ENCODE measurements at regions not wholly inside any gene's neighbourhood (a gene's known extent, or its start where the extent isn't known, plus 50 kb on each side); places are given as distances from the start of the nearest gene placed in this dataset.
"Not testable (repeated sequence)": the region's sequence is repeated elsewhere in the genome, so short reads cannot be mapped to it uniquely, and the experiment has no call there.

DNA sequence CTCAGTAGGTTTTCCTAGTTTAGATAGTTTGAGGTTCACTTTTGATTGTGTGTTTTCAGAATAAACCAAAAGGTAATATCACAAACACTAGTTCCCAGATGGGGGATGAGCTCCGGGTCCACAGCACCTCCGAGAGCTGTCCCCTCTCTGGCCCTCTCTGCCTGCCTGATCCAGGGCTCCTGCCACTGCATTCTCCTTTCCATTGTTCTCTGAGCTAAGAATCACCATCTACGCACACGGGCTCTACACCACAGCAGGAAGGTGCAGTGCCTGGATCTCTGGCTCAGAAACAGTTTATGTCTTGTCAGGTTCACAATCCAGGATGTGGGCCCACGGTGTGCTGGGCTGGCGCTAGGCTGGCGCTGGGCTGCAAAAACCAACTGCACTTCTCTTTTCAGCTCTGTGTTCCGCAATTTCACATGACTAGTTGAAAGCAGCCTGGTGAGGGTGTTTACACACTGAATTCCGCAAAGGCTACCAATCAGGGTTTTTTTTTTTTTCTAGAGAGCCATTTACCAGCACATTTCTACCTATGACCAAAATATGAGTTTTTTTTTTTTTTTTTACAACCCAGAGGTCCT, 167.5 kb downstream of the SOD2 start:
- no peaks in the 10 kb centered on the region for H3K9me3 ChIP-seq (ENCODE audit: control insufficient read depth, low read length)
- no peak overlapping the region for H3K27ac ChIP-seq (ENCODE audit: low read depth, low read length, severe bottlenecking)
- H3K4me1 ChIP-seq (ENCODE audit: control insufficient read depth, insufficient read depth, low read length, poor library complexity, severe bottlenecking) = no peaks in the 10 kb centered on the region
- no peak overlapping the region for H3K4me3 ChIP-seq (ENCODE audit: extremely low read depth, insufficient read depth, low read length, poor library complexity, severe bottlenecking)
- no peaks in the 10 kb centered on the region for H3K36me3 ChIP-seq (ENCODE audit: control insufficient read depth, insufficient read depth, low read length)
- WGBS, 2 experiments (ENCODE audit: insufficient coverage in 2 of 2) = 86 to 88% methylated on average over 9 of the region's 9 CpGs

DNA sequence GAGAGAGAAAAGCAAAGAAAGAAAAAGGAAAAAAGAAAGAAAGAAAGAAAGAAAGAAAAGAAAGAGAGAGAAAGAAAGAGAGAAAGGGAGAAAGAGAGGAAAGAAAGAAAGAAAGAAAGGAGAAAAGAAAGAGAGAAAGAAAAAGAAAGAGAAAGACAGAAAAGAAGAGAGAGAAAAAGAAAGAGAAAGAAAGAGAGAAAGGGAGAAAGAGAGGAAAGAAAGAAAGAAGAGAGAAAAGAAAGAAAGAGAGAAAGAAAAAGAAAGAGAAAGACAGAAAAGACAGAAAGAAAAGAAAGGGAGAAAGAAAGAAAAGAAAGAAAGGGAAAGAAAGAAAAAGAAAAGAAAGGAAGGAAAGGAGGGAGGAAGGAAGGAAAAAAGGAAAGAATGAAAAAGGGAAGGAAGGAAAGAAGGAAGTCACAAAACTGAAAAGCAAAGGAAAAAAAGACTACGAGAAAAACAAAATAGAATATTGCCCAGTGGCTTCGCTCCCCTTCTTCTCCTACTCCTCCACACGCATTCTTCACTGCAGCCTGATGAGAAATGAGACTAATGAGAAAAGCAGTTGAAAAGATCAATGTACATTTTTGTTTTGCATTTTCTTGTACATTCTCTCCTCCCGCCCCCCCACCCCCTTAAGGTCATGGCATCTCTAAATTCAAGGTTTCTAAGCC, 170.0 kb downstream of the SOD2 start:
- Histone ChIP-seq H3K9me3 (ENCODE audit: control insufficient read depth, low read length) (no peaks in the 10 kb centered on the region), H3K27ac (ENCODE audit: low read depth, low read length, severe bottlenecking) (no peak overlapping the region), H3K4me1 (ENCODE audit: control insufficient read depth, insufficient read depth, low read length, poor library complexity, severe bottlenecking) (no peaks in the 10 kb centered on the region), H3K4me3 (ENCODE audit: extremely low read depth, insufficient read depth, low read length, poor library complexity, severe bottlenecking) (no peak overlapping the region), H3K36me3 (ENCODE audit: control insufficient read depth, insufficient read depth, low read length) (no peaks in the 10 kb centered on the region)
- no CpG with 5 or more reads among the region's 4 CpGs for WGBS, 2 experiments (ENCODE audit: insufficient coverage in 2 of 2)

DNA sequence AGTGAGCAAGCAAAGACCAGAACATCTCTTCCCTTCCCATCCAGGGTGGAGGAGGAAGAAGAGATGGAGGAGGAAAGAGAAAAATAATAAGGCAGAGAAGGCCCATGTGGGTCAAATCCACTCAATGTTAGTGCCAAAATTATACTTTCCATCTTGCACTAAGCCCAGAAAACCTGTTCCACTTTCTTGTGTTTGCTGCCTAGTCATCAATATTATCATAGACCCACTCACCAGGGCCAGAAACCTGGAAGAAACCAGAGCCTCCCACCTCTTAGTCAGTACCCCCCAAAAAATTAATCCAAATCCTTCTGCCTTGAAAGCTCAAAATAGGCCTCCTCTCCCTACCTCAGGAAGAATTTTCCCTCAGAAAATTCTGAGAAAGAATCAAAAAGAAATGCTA, 171.1 kb downstream of the SOD2 start:
- Histone ChIP-seq H3K4me1 (ENCODE audit: control insufficient read depth, insufficient read depth, low read length, poor library complexity, severe bottlenecking) (no peaks in the 10 kb centered on the region), H3K36me3 (ENCODE audit: control insufficient read depth, insufficient read depth, low read length) (no peaks in the 10 kb centered on the region), H3K9me3 (ENCODE audit: control insufficient read depth, low read length) (no peaks in the 10 kb centered on the region), H3K27ac (ENCODE audit: low read depth, low read length, severe bottlenecking) (no peak overlapping the region), H3K4me3 (ENCODE audit: extremely low read depth, insufficient read depth, low read length, poor library complexity, severe bottlenecking) (no peak overlapping the region)

DNA sequence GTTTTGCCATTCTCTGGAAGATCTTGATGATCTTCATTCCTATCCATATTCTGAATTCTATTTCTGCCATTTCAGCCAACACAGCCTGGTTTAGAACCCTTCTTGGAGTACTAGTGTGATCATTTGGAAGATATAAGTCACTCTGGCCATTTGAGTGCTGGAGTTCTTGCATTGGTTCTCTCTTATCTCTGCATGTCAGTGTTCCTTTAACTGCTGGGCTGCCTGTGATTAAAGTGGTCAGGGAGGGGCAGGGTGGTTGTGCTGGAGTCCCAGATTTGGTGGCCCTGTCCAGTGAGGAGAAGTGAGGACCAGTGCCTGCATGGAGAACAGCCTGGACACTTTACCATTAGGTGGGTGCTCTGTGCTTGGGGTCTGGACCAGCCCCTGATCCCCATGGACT, 173.0 kb downstream of the SOD2 start:
- no peaks in the 10 kb centered on the region for H3K36me3 ChIP-seq (ENCODE audit: control insufficient read depth, insufficient read depth, low read length)
- H3K4me1 ChIP-seq (ENCODE audit: control insufficient read depth, insufficient read depth, low read length, poor library complexity, severe bottlenecking) = no peaks in the 10 kb centered on the region
- H3K9me3 ChIP-seq (ENCODE audit: control insufficient read depth, low read length) = no peaks in the 10 kb centered on the region
- H3K27ac ChIP-seq (ENCODE audit: low read depth, low read length, severe bottlenecking) = no peak overlapping the region
- H3K4me3 ChIP-seq (ENCODE audit: extremely low read depth, insufficient read depth, low read length, poor library complexity, severe bottlenecking) = no peak overlapping the region

DNA sequence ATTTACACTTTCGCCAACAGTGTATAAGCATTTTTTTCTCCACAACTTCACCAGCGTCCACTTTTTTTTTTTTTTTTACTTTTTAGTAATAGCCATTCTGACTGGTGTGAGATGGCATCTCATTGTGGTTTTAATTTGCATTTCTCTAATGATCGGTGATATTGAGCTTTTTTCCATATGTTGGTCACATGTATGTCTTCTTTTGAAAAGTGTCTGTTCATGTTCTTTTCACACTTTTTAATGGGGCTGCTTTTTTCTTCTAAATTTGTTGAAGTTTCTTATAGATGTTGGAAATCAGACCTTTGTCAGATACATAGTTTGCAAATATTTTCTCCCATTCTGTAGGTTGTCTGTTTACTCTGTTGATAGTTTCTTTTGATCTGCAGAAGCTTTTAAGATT, 177.2 kb downstream of the SOD2 start:
- not testable (repeated sequence) for H3K9me3 ChIP-seq (ENCODE audit: control insufficient read depth, low read length); H3K4me1 ChIP-seq (ENCODE audit: control insufficient read depth, insufficient read depth, low read length, poor library complexity, severe bottlenecking); H3K4me3 ChIP-seq (ENCODE audit: extremely low read depth, insufficient read depth, low read length, poor library complexity, severe bottlenecking); H3K36me3 ChIP-seq (ENCODE audit: control insufficient read depth, insufficient read depth, low read length); H3K27ac ChIP-seq (ENCODE audit: low read depth, low read length, severe bottlenecking)
- WGBS, 2 experiments (ENCODE audit: insufficient coverage in 2 of 2) = 100% methylated on average over 1 of the region's 3 CpGs

DNA sequence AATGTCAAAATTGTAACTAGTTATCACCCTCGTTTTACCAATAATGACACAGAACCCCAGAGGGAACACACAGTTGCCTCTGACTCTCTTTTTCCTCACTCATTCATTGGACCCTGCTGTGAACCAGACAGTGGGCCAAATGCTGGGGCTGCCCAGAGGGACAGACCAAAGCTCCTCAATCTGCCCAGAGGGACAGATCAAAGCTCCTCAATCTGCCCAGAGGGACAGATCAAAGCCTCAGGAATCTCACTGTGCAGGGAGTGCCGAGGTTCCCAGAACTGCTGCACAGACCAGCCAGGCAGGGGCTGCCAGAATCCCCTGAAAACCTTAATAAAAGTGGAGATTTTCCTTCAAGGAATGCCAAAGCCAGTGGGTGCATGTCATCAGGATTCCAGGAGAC, 179.1 kb downstream of the SOD2 start:
- no peak overlapping the region for H3K4me3 ChIP-seq (ENCODE audit: extremely low read depth, insufficient read depth, low read length, poor library complexity, severe bottlenecking)
- 83% methylated on average over 2 of the region's 2 CpGs for WGBS, 2 experiments (ENCODE audit: insufficient coverage in 2 of 2)
- H3K9me3 ChIP-seq (ENCODE audit: control insufficient read depth, low read length) = no peaks in the 10 kb centered on the region
- H3K36me3 ChIP-seq (ENCODE audit: control insufficient read depth, insufficient read depth, low read length) = no peaks in the 10 kb centered on the region
- no peak overlapping the region for H3K27ac ChIP-seq (ENCODE audit: low read depth, low read length, severe bottlenecking)
- H3K4me1 ChIP-seq (ENCODE audit: control insufficient read depth, insufficient read depth, low read length, poor library complexity, severe bottlenecking) = no peaks in the 10 kb centered on the region

DNA sequence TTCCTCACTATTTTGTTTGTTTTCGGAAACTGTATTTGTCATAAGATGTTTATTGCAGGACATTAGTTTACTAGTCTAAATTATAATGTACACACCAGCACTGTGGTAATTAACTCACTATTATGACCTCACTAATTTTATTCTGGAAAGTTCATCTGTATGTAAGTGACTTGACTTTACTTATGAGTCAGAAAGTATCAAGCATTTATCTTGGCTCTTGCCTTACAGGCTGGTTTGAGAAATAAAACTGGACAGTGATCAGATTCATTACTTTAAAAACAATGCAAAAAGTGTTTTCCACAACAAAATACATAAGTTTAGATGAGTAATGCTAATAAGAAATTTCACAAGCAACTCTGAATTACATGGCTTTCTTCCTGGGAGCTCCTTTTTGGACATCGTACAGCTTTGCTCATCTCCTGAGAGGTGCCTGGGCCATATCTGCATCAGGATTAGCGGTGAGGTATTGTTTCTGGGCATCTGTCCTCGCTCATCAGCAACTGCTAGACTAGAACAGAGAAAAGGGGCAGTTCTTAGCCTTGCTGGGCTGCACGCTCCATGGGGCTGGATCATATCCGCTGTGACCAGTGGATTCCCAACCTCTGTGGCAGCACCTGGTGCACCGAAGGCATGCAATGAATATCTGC, 179.8 kb downstream of the SOD2 start:
- Histone ChIP-seq H3K36me3 (ENCODE audit: control insufficient read depth, insufficient read depth, low read length) (no peaks in the 10 kb centered on the region), H3K9me3 (ENCODE audit: control insufficient read depth, low read length) (no peaks in the 10 kb centered on the region), H3K4me3 (ENCODE audit: extremely low read depth, insufficient read depth, low read length, poor library complexity, severe bottlenecking) (no peak overlapping the region), H3K27ac (ENCODE audit: low read depth, low read length, severe bottlenecking) (no peak overlapping the region), H3K4me1 (ENCODE audit: control insufficient read depth, insufficient read depth, low read length, poor library complexity, severe bottlenecking) (no peaks in the 10 kb centered on the region)
- 81 to 86% methylated on average over 5 of the region's 7 CpGs for WGBS, 2 experiments (ENCODE audit: insufficient coverage in 2 of 2)

DNA sequence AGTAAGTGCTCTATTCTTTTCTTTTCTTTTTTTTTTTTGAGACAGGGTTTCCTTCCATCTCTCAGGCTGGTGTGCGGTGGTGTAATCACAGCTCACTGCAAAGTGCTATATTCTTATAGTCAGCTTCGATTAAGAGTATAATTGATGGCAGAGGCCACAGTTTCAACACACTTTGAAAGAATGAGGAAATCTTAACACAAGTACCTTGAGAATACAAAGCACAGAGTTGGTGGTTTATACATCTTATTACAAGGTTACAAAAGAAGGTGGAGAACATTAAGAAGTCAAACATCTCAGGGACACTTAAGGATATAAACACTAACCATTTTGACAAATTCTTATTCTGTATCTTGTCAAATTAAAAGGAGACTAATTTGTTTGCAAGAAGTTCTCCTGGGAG, 180.5 kb downstream of the SOD2 start:
- Histone ChIP-seq H3K4me3 (ENCODE audit: extremely low read depth, insufficient read depth, low read length, poor library complexity, severe bottlenecking) (no peak overlapping the region), H3K9me3 (ENCODE audit: control insufficient read depth, low read length) (no peaks in the 10 kb centered on the region), H3K36me3 (ENCODE audit: control insufficient read depth, insufficient read depth, low read length) (no peaks in the 10 kb centered on the region), H3K27ac (ENCODE audit: low read depth, low read length, severe bottlenecking) (no peak overlapping the region), H3K4me1 (ENCODE audit: control insufficient read depth, insufficient read depth, low read length, poor library complexity, severe bottlenecking) (no peaks in the 10 kb centered on the region)
- WGBS, 2 experiments (ENCODE audit: insufficient coverage in 2 of 2) = no CpG with 5 or more reads among the region's 2 CpGs

DNA sequence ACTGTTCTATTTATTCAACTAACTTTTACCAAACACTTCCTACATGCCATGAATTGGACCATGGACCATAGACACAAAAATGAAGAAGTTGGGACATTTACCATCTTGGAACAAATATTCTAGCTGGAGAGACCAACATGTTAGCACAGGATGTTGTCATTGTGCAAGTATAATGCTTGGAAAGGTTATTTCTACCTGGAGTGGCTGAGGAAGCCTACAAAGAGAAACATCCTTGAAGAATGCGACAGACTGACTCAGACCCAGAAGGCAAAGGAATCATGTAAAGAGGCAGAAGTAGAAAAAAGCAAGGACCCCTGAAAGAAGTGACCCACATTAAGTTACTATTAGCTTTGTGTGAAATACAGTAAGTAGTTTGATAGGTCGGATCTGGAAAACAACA, 180.9 kb downstream of the SOD2 start:
- Histone ChIP-seq H3K27ac (ENCODE audit: low read depth, low read length, severe bottlenecking) (no peak overlapping the region), H3K36me3 (ENCODE audit: control insufficient read depth, insufficient read depth, low read length) (no peaks in the 10 kb centered on the region), H3K4me3 (ENCODE audit: extremely low read depth, insufficient read depth, low read length, poor library complexity, severe bottlenecking) (no peak overlapping the region), H3K9me3 (ENCODE audit: control insufficient read depth, low read length) (no peaks in the 10 kb centered on the region), H3K4me1 (ENCODE audit: control insufficient read depth, insufficient read depth, low read length, poor library complexity, severe bottlenecking) (no peaks in the 10 kb centered on the region)
- 100% methylated on average over 1 of the region's 2 CpGs; no CpG with 5 or more reads in 1 of the 2 experiments for WGBS, 2 experiments (ENCODE audit: insufficient coverage in 2 of 2)

DNA sequence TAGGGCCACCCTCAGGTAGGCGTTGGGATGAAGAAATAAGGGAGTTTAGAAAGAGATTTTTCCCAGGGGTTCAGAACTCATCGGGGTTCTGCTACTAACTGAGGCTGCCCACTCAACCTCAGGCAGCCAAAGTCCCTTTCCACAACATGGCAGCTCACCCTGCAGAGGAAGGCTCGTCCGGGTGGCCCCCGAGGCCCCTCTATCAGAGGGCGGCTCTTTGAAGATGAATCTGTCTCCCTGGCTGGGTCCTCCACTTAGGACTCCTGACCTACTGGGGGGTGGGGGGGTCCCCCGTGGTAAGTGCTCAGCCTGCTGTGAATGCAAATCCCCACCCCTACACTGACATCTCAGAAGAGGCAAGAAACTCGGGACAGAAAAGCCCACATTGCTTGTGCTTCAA, 182.9 kb downstream of the SOD2 start:
- H3K36me3 ChIP-seq (ENCODE audit: control insufficient read depth, insufficient read depth, low read length) = no peaks in the 10 kb centered on the region
- H3K4me3 ChIP-seq (ENCODE audit: extremely low read depth, insufficient read depth, low read length, poor library complexity, severe bottlenecking) = no peak overlapping the region
- H3K4me1 ChIP-seq (ENCODE audit: control insufficient read depth, insufficient read depth, low read length, poor library complexity, severe bottlenecking) = no peaks in the 10 kb centered on the region
- 68 to 83% methylated on average over 1 to 3 of the region's 8 CpGs for WGBS, 2 experiments (ENCODE audit: insufficient coverage in 2 of 2)
- no peaks in the 10 kb centered on the region for H3K9me3 ChIP-seq (ENCODE audit: control insufficient read depth, low read length)
- H3K27ac ChIP-seq (ENCODE audit: low read depth, low read length, severe bottlenecking) = no peak overlapping the region

DNA sequence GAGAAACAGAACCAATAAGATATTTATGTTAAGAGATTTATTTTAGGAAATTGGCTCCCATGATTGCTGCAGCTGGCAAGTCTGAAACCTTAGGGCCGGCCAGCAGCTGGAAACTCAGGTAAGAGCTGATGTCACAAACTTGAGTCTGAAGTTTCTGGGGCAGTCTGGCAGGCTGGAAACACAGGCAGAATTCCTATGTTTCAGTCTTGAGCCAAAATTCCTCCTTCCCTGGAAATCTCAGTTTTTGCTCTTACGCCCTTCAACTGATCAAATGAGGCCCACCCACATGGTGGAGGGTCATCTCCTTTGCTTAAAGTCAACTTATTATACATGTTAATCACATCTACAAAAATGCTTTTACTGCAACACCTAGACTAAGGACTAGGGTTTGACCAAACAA, 184.1 kb downstream of the SOD2 start:
- no peaks in the 10 kb centered on the region for H3K4me1 ChIP-seq (ENCODE audit: control insufficient read depth, insufficient read depth, low read length, poor library complexity, severe bottlenecking)
- no peak overlapping the region for H3K27ac ChIP-seq (ENCODE audit: low read depth, low read length, severe bottlenecking)
- 80 to 82% methylated on average over 1 to 2 of the region's 2 CpGs for WGBS, 2 experiments (ENCODE audit: insufficient coverage in 2 of 2)
- no peaks in the 10 kb centered on the region for H3K36me3 ChIP-seq (ENCODE audit: control insufficient read depth, insufficient read depth, low read length)
- no peaks in the 10 kb centered on the region for H3K9me3 ChIP-seq (ENCODE audit: control insufficient read depth, low read length)
- no peak overlapping the region for H3K4me3 ChIP-seq (ENCODE audit: extremely low read depth, insufficient read depth, low read length, poor library complexity, severe bottlenecking)
